SJCRH30 (cell line): ENCODE measurements at regions not wholly inside any gene's neighbourhood (a gene's known extent, or its start where the extent isn't known, plus 50 kb on each side); places are given as distances from the start of the nearest gene placed in this dataset.
A peak's percentile ranks its signal among the peaks of the same experiment; 100 is the strongest.

Experiments used
- DNase-seq, 2 experiments: peaks; one replicate each; pipeline ENCODE4 v3.0.0-alpha.2; 2015 to 2020
- H3K27ac ChIP-seq: fragments of 250-450 bp; sonication (Bioruptor Pico); 2 replicates; pipeline ENCODE4 v1.5.1; 2020; ENCODE audit warnings: mild to moderate bottlenecking, moderate library complexity
- H3K27me3 ChIP-seq: fragments of 250-450 bp; sonication (Bioruptor Pico); 2 replicates; pipeline ENCODE4 v1.5.1; 2020; ENCODE audit warnings: mild to moderate bottlenecking, moderate library complexity
- H3K36me3 ChIP-seq: fragments of 250-450 bp; sonication (Bioruptor Pico); 2 replicates; pipeline ENCODE4 v1.5.1; 2020; ENCODE audit warnings: mild to moderate bottlenecking, moderate library complexity
- H3K4me1 ChIP-seq: fragments of 250-450 bp; sonication (Bioruptor Pico); 2 replicates; pipeline ENCODE4 v1.5.1; 2020; ENCODE audit warnings: mild to moderate bottlenecking, moderate library complexity
- H3K4me3 ChIP-seq: fragments of 250-450 bp; sonication (Bioruptor Pico); 2 replicates; pipeline ENCODE4 v1.5.1; 2020; ENCODE audit warnings: mild to moderate bottlenecking, moderate library complexity
- H3K9me3 ChIP-seq: fragments of 250-450 bp; sonication (Bioruptor Pico); replicated peaks from 2 replicates; pipeline ENCODE4 v1.5.1; 2020; ENCODE audit warnings: mild to moderate bottlenecking, moderate library complexity

DNA sequence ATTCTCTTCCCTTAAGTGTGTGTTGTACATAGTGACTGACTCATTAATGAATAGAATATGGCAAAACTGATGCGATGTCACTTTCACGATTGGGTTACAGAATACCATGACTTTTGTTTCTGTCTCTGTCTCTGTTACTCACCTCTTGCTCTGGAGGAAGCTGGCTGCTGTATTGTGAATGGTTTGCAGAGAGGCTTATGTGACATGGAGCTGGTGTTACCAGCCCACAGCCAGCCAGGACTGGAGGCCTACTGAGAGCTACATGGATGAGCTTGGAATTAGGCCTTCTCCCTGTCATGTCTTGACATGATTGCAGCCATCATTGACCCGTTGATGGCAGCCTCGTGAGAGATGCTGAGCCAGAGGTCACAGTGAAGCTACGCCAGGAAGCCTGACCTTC lies 161.9 kb downstream of the TAF11L14 start:
- DNase-seq, result no peak
- Histone ChIP-seq H3K27me3 (no peaks in the 10 kb centered on the region), H3K9me3 (no peaks in the 10 kb centered on the region), H3K4me3 (no peak overlapping the region), H3K36me3 (no peaks in the 10 kb centered on the region), H3K4me1 (no peaks in the 10 kb centered on the region), H3K27ac (no peak overlapping the region)

DNA sequence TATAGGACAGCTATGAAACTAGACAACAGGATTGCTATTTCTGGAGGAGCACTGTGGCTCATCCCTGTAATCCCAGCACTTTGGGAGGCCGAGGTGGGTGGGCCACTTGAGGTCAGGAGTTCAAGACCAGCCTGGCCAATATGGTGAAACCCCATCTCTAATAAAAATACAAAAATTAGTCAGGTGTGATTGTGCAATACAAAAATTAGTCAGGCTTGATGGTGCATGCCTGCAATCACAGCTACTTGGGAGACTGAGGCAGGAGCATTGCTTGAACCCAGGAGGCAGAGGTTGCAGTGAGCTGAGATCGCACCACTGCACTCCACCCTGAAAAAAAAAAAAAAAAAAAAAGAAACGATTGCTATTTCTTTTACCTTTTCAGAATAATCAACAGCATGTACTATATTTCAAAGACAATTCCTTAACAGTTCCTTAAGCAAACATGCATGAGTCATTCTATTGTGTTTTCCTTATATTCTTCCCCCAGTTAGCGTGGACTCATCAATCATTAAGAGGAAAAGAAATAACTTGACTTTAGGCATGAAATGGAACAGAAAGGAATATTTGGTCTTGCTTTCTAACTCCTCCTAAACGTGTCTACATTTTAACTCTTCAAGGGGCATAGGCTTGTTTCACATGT lies 162.6 kb downstream of the TAF11L14 start:
- Histone ChIP-seq H3K9me3 (no peaks in the 10 kb centered on the region), H3K4me1 (no peaks in the 10 kb centered on the region), H3K27me3 (no peaks in the 10 kb centered on the region), H3K36me3 (no peaks in the 10 kb centered on the region), H3K27ac (no peak overlapping the region), H3K4me3 (no peak overlapping the region)
- DNase-seq, result no peak

DNA sequence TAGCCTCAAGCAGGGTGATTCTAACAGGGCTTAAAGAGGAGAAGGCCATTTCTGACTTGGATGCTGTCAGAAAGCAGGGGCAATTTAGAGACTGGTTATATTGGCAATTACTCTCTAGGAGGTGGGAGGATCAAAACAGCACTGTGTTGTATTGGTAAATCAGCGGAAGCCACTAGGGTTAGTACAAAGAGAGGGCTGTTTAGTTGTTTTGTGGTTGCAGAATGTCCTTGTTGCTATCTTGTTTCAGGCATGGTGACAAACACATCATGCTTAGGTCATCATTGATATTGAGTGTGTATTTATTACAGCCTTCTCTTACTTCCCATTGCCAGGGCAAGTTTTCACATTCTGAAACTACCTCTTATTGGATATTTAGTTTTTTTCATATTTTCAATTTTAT lies 165.3 kb downstream of the TAF11L14 start:
- Histone ChIP-seq H3K9me3 (no peaks in the 10 kb centered on the region), H3K27me3 (no peaks in the 10 kb centered on the region), H3K27ac (no peak overlapping the region), H3K4me3 (no peak overlapping the region), H3K36me3 (no peaks in the 10 kb centered on the region), H3K4me1 (no peaks in the 10 kb centered on the region)
- DNase-seq, result no peak

DNA sequence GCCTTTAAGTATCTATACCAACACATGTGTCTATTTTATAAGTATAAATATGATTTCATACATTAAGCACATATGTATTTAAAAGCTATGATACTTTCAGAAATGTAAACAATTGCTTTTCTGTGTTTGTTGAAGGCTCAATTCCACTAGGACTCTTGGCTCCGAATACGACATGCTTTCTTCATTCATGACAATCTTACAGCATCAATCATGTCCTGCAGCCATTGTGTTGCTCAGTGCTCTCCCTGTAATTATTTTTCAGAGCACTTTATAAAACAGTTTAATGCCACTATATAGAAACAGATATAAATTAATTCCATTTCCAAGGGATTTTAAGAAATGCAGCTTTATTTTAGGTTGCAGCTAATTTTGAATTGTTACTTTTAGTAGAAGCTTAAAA lies 167.3 kb downstream of the TAF11L14 start:
- Histone ChIP-seq H3K4me3 (no peak overlapping the region), H3K27ac (no peak overlapping the region), H3K36me3 (no peaks in the 10 kb centered on the region), H3K4me1 (no peaks in the 10 kb centered on the region), H3K9me3 (no peaks in the 10 kb centered on the region), H3K27me3 (no peaks in the 10 kb centered on the region)
- DNase-seq, result no peak

DNA sequence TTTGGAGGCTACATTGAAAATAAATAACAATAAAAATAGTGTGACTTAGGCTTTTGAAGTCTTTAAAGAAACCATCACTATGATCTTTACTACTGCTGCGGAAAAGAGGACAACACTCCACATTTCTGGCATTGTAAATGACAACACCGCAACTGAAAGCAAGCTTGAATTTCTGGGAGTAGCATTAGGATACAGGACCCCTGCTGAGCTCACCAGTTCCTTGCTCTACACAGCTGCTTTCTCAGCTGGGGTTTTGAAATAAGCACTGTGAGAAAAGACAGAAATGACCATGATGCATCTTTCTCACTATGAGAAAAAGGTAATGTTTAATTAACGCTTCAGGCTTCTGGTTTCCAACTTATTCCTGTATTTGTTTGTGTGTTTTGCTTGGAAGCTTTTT lies 168.0 kb downstream of the TAF11L14 start:
- peak in 1 of 2 experiments; percentile 1 for DNase-seq
- Histone ChIP-seq H3K4me1 (no peaks in the 10 kb centered on the region), H3K36me3 (no peaks in the 10 kb centered on the region), H3K4me3 (no peak overlapping the region), H3K9me3 (no peaks in the 10 kb centered on the region), H3K27ac (no peak overlapping the region), H3K27me3 (no peaks in the 10 kb centered on the region)

DNA sequence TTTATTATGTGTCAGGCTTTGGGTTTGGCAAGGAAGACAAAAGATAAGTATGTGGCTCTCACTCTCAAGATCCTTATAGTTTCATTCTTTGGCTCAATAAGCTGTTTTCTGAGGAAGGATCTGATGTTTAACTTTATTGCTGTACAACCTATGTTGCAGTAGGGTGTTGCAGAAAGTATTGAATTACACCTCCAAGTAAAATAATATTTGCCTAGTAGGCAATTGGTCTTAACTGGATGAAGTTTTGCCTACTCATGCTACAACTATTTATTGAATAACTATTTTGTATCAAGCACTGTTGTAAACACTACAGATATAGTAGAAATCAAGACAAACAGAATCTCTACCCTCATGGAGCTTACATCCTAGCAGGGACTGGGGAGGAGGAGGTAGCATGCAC lies 169.7 kb downstream of the TAF11L14 start:
- no peaks in the 10 kb centered on the region for H3K36me3 ChIP-seq
- DNase-seq, result no peak
- H3K27ac ChIP-seq, result no peak overlapping the region
- H3K4me1 ChIP-seq, result no peaks in the 10 kb centered on the region
- no peaks in the 10 kb centered on the region for H3K9me3 ChIP-seq
- no peak overlapping the region for H3K4me3 ChIP-seq
- H3K27me3 ChIP-seq, result no peaks in the 10 kb centered on the region

DNA sequence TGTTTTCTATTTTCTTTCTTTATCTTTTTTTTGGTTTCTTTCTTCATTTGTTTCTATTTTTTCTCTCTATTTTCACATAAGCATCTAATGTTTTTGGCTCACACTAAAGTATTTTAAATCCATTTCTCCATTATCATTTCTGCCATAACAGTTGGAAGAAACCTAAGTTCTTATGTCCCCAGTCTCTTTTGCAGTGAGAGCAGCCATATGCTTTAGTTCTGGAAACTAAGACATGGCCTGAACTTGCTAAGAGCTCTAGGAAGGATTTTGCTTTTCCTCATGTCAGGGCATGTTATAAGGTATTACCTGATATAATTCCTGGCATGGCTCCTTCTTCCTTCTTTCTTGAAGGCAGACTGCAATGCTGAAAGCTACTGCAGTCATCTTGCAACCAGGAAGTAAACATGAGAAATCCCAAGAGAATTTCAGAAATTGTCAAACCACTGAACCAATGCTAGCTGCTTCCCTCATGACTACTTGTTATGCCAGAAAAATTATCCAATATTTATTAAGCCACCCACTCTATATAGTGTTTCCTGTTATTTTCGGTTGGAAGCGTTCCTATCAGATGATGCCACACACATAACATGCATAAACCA lies 171.1 kb downstream of the TAF11L14 start:
- no peak overlapping the region for H3K27ac ChIP-seq
- no peak for DNase-seq

DNA sequence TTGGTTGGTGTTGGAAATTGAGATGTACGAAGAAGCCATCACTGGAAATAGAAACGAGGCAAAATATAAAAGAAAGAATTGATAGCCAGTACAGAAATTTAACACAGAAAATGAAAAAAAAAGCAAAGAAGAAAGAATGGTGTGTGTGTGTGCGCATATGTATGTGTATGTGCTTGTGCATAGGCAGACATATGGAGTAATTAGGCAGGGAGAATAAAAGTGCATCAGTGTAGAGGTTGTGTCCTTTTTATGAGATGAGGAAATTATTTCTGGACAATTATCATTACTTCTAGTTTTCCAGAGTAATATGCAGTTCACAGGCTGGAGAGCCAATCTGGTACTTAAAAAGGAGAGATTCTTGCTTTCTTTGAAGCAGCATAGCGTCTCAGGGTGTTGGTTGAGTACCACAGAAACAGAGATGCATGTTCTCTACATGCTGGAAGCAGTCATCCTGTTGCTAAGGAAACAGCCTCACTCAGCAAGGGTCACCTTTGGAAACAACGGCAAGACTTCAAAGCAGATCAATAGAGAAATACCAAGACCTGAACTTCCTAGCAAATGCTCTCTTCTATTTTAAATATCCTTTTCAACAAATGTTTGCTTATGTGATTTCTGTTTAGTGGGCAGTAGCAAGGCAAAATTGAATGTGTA lies 172.7 kb downstream of the TAF11L14 start:
- Histone ChIP-seq H3K27me3 (no peaks in the 10 kb centered on the region), H3K27ac (no peak overlapping the region), H3K9me3 (no peaks in the 10 kb centered on the region), H3K4me1 (no peaks in the 10 kb centered on the region), H3K36me3 (no peaks in the 10 kb centered on the region), H3K4me3 (no peak overlapping the region)
- no peak for DNase-seq

More for the DNA sequence above, 171.1 kb downstream of the TAF11L14 start:
- Histone ChIP-seq H3K27me3 (no peaks in the 10 kb centered on the region), H3K9me3 (no peaks in the 10 kb centered on the region), H3K4me1 (no peaks in the 10 kb centered on the region), H3K4me3 (no peak overlapping the region), H3K36me3 (no peaks in the 10 kb centered on the region)

DNA sequence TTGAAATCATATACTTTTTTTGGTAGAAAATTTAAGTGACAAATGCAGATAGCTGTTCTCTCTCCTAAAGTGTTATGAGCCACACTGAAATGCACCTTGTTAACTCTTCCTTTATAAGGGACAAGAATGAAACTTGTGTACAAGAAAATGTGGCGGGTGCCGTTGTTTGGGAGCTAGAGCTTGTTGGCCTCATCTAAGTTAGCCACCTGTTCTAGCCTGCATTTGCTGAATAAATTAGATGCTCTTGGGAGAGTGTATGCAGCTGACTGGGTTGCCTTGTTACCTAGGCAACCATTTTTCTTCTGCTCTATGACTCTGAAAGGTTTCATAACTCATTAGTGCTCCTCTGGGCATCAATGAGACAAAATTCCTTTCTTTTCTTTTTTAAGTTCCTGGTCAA lies 174.3 kb downstream of the TAF11L14 start:
- H3K9me3 ChIP-seq, result no peaks in the 10 kb centered on the region
- no peak overlapping the region for H3K27ac ChIP-seq
- no peaks in the 10 kb centered on the region for H3K36me3 ChIP-seq
- H3K4me3 ChIP-seq, result no peak overlapping the region
- no peak for DNase-seq
- no peaks in the 10 kb centered on the region for H3K27me3 ChIP-seq
- H3K4me1 ChIP-seq, result no peaks in the 10 kb centered on the region

DNA sequence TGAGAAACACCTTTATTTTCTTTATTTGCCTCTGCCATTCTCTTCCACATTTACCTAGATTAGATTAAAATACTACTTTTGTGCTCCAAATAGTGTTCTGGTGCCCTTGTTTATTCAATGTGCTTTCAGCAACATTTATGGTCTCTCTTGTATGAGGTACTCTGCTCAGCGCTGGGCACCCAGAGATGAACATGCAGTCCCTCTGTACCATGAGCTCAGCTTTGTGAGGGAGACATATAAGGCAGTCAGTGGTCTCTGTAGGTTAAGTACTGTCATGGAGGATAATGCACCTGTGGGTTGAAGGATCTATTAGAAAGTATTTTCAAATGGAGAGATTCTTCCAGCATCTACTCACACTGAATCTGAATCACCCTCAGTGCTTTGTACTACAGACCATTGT lies 176.5 kb downstream of the TAF11L14 start:
- H3K4me1 ChIP-seq, result no peaks in the 10 kb centered on the region
- no peak for DNase-seq

DNA sequence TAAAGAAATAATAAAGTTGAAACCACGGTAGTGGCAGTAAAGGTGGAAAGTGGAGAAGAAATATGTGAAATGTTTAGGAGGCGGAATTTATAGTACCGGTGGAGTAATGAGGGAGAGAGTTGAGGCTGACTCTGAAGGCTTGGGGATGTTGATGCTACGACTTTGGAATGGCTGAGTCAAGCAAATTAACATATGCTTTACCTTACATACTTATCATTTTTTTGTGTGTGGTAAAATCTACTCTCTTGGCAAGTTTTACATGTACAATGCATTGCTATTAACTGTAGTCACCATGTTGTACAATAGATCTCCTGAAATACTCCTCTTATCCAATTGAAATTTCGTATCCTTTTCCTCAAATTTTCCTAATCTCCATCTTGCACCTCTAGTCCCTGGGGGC lies 179.0 kb downstream of the TAF11L14 start:
- H3K4me3 ChIP-seq, result no peak overlapping the region
- DNase-seq, result no peak

More for the DNA sequence above, 176.5 kb downstream of the TAF11L14 start:
- Histone ChIP-seq H3K4me3 (no peak overlapping the region), H3K27me3 (no peaks in the 10 kb centered on the region), H3K9me3 (no peaks in the 10 kb centered on the region), H3K36me3 (no peaks in the 10 kb centered on the region), H3K27ac (no peak overlapping the region)

DNA sequence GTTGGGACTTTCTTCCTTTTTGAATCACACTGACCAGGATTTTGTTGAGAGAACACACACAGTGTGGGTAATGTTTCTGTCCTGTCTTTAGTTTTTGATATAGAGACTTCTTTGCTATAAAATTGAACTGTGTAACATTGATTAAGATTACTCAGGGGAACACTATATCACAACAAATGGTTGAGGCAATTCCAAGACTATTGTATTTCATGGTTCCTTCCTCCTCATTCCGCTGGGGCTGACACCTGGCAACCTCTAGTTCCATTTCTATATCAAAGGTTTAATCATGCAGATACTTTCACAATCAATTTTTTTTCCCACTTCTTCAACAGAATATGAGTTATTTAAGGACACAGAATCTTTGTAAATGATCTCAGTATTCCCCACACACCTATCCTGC lies 182.2 kb downstream of the TAF11L14 start:
- H3K27ac ChIP-seq, result no peak overlapping the region
- no peaks in the 10 kb centered on the region for H3K4me1 ChIP-seq
- no peaks in the 10 kb centered on the region for H3K27me3 ChIP-seq
- no peak overlapping the region for H3K4me3 ChIP-seq
- DNase-seq, result no peak
- no peaks in the 10 kb centered on the region for H3K36me3 ChIP-seq
- no peaks in the 10 kb centered on the region for H3K9me3 ChIP-seq

More for the DNA sequence above, 179.0 kb downstream of the TAF11L14 start:
- no peaks in the 10 kb centered on the region for H3K9me3 ChIP-seq
- no peak overlapping the region for H3K27ac ChIP-seq
- no peaks in the 10 kb centered on the region for H3K36me3 ChIP-seq
- H3K4me1 ChIP-seq, result no peaks in the 10 kb centered on the region
- no peaks in the 10 kb centered on the region for H3K27me3 ChIP-seq

DNA sequence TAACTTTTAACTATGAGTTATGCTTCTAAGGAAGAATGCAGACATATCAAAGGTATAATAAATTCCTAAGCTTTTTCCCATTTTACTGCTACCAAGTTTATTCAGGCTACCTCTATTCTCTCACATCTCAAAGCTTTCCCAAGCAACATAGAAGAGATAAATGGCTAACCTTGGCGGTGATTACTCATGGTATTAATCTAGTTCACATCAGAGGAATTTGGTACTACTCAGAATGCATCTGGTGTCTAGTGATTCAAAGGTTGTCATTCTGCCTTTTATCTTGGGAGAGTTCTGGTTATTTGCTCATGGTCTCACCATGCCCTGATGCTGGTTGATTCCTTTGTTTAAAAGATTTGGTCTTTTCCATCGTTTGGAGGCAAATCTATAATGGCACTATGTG lies 182.7 kb downstream of the TAF11L14 start:
- no peaks in the 10 kb centered on the region for H3K36me3 ChIP-seq
- H3K27me3 ChIP-seq, result no peaks in the 10 kb centered on the region
- H3K4me1 ChIP-seq, result no peaks in the 10 kb centered on the region
- H3K4me3 ChIP-seq, result no peak overlapping the region
- DNase-seq, result no peak
- no peak overlapping the region for H3K27ac ChIP-seq
- no peaks in the 10 kb centered on the region for H3K9me3 ChIP-seq

DNA sequence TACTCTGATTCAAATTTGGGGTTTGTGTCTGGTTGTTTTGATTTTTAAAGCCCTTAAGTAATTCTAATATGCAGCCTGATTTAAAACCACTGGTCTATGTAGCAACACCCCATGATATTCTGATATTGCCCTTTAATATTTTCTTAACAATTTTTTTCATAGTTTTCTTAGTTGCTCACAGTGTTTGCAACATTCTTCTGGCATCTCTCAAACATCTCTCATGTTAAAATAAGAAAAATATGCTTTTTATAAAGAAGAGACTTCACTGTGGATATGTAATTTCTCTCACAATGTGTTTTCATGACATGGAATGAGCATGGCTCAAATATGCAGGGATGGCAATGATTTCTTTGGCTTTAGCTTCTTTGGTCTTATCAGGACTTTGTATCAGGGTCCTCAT lies 183.7 kb downstream of the TAF11L14 start:
- Histone ChIP-seq H3K9me3 (no peaks in the 10 kb centered on the region), H3K27me3 (no peaks in the 10 kb centered on the region), H3K4me3 (no peak overlapping the region), H3K27ac (no peak overlapping the region), H3K36me3 (no peaks in the 10 kb centered on the region), H3K4me1 (no peaks in the 10 kb centered on the region)
- DNase-seq, result no peak

DNA sequence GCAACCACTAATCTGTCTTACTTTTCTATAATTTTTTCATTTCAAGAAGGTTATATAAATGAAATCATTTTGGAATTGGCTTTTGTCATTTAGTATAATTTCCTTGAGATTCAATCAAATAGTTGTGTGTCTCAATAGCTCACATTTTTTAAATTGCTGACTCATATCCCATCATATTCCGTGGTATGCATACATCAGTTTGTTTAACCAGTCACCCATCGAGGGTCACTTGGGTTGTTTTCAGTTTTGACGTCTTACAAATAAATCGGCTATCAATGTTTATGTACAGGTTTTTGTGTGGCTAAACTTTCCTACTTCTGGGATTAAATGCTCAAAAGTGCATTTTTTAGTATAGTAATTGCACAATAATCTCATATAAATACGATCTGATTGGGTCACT lies 185.5 kb downstream of the TAF11L14 start:
- Histone ChIP-seq H3K4me1 (no peaks in the 10 kb centered on the region), H3K4me3 (no peak overlapping the region), H3K36me3 (no peaks in the 10 kb centered on the region), H3K27ac (no peak overlapping the region), H3K9me3 (no peaks in the 10 kb centered on the region), H3K27me3 (no peaks in the 10 kb centered on the region)
- no peak for DNase-seq

DNA sequence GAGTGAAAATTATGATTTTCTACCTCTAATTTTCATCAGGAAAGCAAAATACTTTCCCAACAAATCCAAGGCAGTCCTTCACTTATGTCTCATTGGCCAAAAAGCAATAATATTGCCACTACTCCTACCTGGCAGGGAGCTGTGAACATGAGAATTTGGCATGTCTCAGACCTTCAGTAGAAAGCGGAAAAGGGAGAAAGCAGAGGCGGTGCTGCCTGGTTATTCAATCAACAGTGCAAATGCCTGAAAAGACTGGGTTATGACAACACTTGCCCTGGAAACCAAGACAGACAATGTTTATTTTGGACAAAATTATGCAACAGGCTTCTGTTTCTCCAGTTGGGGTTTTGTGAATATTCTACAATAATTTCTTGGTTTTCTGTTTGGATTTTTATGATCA lies 194.4 kb downstream of the TAF11L14 start:
- no peak overlapping the region for H3K4me3 ChIP-seq
- no peaks in the 10 kb centered on the region for H3K4me1 ChIP-seq
- no peaks in the 10 kb centered on the region for H3K36me3 ChIP-seq
- no peaks in the 10 kb centered on the region for H3K27me3 ChIP-seq
- DNase-seq, result no peak
- H3K27ac ChIP-seq, result no peak overlapping the region
- H3K9me3 ChIP-seq, result no peaks in the 10 kb centered on the region
